HCT116 (cell line): ENCODE measurements at regions not wholly inside any gene's neighbourhood (a gene's known extent, or its start where the extent isn't known, plus 50 kb on each side); places are given as distances from the start of the nearest gene placed in this dataset.

ENCODE experiments used
- CTCF ChIP-seq, 3 experiments: fragments of 200-600 bp in 1 of 3; sonication (generic) in 1 of 3; IDR thresholded peaks in 2 of 3; conservative IDR thresholded peaks in 1 of 3; 2 replicates each; pipeline ENCODE4 v1.5.1; 2012 to 2017; ENCODE audit warnings: low read depth in 2 of 3, low read length in 2 of 3, antibody characterized with exemption in 1 of 3, borderline replicate concordance in 1 of 3, control low read depth in 1 of 3, mild to moderate bottlenecking in 1 of 3, mixed read lengths in 1 of 3, mixed run types in 1 of 3, moderate library complexity in 1 of 3; ENCODE audit not compliant: insufficient read depth in 1 of 3
- SP1 ChIP-seq: IDR thresholded peaks from 2 replicates; pipeline ENCODE4 v1.6.1; 2012; ENCODE audit warnings: low read depth

DNA sequence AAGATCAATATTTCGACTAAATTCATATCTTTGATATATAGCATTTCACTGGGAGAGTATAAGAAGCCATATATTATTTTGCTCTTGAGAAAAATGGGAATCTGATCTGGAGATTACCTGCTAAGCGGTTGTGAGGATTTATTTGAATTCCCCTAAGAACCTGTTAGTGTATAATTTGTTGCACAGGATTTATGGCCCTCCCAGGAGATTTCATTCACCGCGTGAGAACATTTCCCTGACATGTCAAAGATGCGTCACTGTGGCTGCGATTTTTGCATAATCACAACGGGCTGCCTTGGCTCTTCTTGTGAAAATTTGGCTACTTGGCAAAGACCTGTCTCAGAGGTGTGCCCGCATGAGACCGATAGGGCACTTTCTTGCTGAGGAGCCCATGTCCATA lies 184.7 kb upstream of the PFKP start:
- no peak for TF ChIP-seq CTCF (IDR thresholded peaks at IDR 0.05 in 2 of 3, conservative IDR thresholded peaks at IDR 0.05 in 1 of 3; ENCODE audit: borderline replicate concordance in 1 of 3, insufficient read depth in 1 of 3, low read depth in 2 of 3, low read length in 2 of 3)
- TF ChIP-seq SP1 = no peak
